AG09309 (cell line): ENCODE measurements at regions not wholly inside any gene's neighbourhood (a gene's known extent, or its start where the extent isn't known, plus 50 kb on each side); places are given as distances from the start of the nearest gene placed in this dataset.

Experiments used
- DNase-seq: peaks from one replicate; pipeline ENCODE4 v3.0.0-alpha.2; 2010; ENCODE audit warnings: low read depth
- H3K4me3 ChIP-seq: 2 replicates; pipeline ENCODE4 v1.5.1; 2011; ENCODE audit warnings: mild to moderate bottlenecking, low read depth, low read length, moderate library complexity; ENCODE audit not compliant: control insufficient read depth
- TF ChIP-seq, protein P1 (sequence below): IDR thresholded peaks from 2 replicates; pipeline ENCODE4 v1.5.1; 2011; ENCODE audit warnings: mild to moderate bottlenecking, low read depth, low read length, inconsistent platforms; ENCODE audit not compliant: insufficient read depth, control insufficient read depth; ENCODE audit errors: missing control alignments

GRCh38 chr13:40070357-40070756 is 414.9 kb downstream of the COG6 start:
- DNase-seq = no peak
- no peak overlapping the region for H3K4me3 ChIP-seq
- TF ChIP-seq, protein P1, sequence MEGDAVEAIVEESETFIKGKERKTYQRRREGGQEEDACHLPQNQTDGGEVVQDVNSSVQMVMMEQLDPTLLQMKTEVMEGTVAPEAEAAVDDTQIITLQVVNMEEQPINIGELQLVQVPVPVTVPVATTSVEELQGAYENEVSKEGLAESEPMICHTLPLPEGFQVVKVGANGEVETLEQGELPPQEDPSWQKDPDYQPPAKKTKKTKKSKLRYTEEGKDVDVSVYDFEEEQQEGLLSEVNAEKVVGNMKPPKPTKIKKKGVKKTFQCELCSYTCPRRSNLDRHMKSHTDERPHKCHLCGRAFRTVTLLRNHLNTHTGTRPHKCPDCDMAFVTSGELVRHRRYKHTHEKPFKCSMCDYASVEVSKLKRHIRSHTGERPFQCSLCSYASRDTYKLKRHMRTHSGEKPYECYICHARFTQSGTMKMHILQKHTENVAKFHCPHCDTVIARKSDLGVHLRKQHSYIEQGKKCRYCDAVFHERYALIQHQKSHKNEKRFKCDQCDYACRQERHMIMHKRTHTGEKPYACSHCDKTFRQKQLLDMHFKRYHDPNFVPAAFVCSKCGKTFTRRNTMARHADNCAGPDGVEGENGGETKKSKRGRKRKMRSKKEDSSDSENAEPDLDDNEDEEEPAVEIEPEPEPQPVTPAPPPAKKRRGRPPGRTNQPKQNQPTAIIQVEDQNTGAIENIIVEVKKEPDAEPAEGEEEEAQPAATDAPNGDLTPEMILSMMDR = no peak

DNA sequence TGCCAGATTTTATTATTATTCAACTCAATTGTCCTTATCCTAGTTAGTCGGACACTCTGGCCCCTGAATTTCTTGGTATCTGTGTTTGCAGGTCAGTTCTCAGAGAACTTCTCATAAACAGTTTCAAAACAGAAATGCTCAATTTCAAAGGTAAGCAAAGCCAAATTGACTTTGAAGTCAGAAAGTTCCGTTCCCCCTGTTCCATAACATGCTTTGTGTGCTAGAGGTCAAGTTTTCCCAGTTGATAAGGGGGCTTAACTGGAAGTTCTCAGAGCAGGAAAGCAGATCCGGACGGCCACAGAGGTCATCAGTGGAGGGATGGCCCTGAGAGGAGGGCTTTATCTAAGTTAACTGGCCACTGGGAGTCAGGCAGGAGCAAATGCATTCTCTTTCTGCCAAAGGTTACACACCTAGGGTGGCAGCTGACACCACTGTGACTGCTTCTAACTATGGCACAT is 417.2 kb downstream of the COG6 start:
- H3K4me3 ChIP-seq = no peak overlapping the region
- TF ChIP-seq, protein P1 = no peak
- DNase-seq = no peak

DNA sequence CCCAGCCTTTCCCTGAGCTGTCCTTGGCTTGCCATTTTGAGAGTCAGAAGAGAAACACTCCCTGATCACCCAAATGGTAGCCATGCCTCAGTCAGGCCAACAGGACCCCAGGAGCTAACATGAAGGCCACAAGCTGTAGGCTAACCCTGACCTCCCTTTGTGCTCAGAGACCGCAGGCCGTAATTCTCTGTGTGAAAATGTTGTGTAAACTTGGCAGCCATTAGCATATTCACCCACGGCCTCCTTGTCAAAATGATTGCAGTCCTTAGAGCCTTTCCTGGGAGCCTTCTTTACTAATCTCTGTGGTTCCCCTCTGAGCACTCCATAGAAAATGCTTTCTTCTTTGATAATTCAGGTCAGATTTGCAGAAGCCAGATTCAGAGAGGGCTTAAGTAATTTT is 418.9 kb downstream of the COG6 start:
- no peak overlapping the region for H3K4me3 ChIP-seq
- TF ChIP-seq, protein P1 = no peak
- DNase-seq = no peak

- DNase-seq = no peak
- no peak overlapping the region for H3K4me3 ChIP-seq
- TF ChIP-seq, protein P1 = no peak
These were observed 419.8 kb downstream of the COG6 start for GRCh38 chr13:40075281-40075680.

GRCh38 chr13:40076765-40077362 is 421.4 kb downstream of the COG6 start:
- TF ChIP-seq, protein P1 = no peak
- no peak overlapping the region for H3K4me3 ChIP-seq

DNA sequence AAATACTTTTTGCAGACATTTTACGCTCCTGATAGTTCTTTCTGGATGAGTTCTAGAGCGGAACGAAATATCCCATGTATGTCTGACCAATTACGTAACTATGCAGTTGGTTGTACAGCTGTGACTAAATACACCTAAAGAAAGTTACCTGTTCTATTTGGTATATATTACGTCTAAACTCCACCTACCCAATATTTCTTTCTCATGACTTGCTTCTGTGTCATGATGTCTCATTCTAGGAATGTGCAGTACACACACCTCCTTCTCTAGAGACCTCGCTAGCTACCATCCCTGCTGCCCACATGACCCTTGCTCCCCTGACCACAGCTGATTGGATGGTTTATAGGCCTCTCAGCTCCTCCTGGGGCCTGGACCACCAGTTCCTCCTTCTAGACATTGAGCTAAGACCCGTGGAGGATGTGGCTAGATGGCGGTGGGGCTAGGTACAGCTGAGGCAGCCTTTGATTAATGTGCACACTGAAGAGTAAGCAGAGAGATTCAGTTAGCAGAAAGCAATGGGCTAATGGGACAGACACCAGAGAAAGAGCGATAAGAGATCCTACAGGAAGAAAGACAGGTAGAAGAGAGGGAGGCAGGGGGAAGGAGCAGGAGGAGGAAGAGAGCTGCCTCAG is 422.1 kb downstream of the COG6 start:
- TF ChIP-seq, protein P1 = no peak

More at GRCh38 chr13:40076765-40077362, 421.4 kb downstream of the COG6 start:
- DNase-seq = no peak

More for the DNA sequence above, 422.1 kb downstream of the COG6 start:
- no peak overlapping the region for H3K4me3 ChIP-seq
- DNase-seq = no peak
